CD14-positive monocyte (primary cell): ENCODE measurements at regions not wholly inside any gene's neighbourhood (a gene's known extent, or its start where the extent isn't known, plus 50 kb on each side); places are given as distances from the start of the nearest gene placed in this dataset.

ENCODE experiments used
- DNase-seq, 3 donors: peaks; one replicate each; pipeline ENCODE4 v3.0.0-alpha.2; 2011 to 2022
- H2AFZ ChIP-seq: 2 replicates; pipeline ENCODE4 v1.6.0; 2012; ENCODE audit warnings: mild to moderate bottlenecking, low read depth, low read length, inconsistent platforms; ENCODE audit not compliant: insufficient read depth, poor library complexity, severe bottlenecking
- H3K27ac ChIP-seq, 2 donors: 1 replicate in 1 of 2; 2 replicates in 1 of 2; pipeline ENCODE4 v1.5.1; 2012 to 2013; ENCODE audit warnings: low read length in 2 of 2, control low read depth in 1 of 2, inconsistent platforms in 1 of 2, low read depth in 1 of 2, mild to moderate bottlenecking in 1 of 2
- H3K27me3 ChIP-seq, 2 donors: one replicate each; pipeline versions ENCODE4 v1.6.0 to v1.6.1; 2011 to 2013; ENCODE audit warnings: low read length in 2 of 2; ENCODE audit not compliant: control insufficient read depth in 2 of 2, insufficient read depth in 2 of 2
- H3K36me3 ChIP-seq, 2 donors: replicated peaks in 1 of 2; 1 replicate in 1 of 2; 2 replicates in 1 of 2; pipeline versions ENCODE4 v1.5.1 to v1.6.1; 2012 to 2013; ENCODE audit warnings: low read length in 2 of 2, control low read depth in 1 of 2, inconsistent platforms in 1 of 2, mild to moderate bottlenecking in 1 of 2; ENCODE audit not compliant: insufficient read depth in 2 of 2, control insufficient read depth in 1 of 2
- H3K4me1 ChIP-seq, 2 donors: 1 replicate in 1 of 2; 2 replicates in 1 of 2; pipeline versions ENCODE4 v1.5.1 to v1.6.1; 2012 to 2013; ENCODE audit warnings: low read length in 2 of 2, control low read depth in 1 of 2, inconsistent platforms in 1 of 2, mild to moderate bottlenecking in 1 of 2, moderate library complexity in 1 of 2; ENCODE audit not compliant: insufficient read depth in 2 of 2, control insufficient read depth in 1 of 2
- H3K4me2 ChIP-seq: replicated peaks from 2 replicates; pipeline ENCODE3; 2012; ENCODE audit warnings: low read length, moderate library complexity, mild to moderate bottlenecking; ENCODE audit not compliant: poor library complexity, severe bottlenecking; ENCODE audit errors: extremely low read depth
- H3K4me3 ChIP-seq, 3 experiments: fragments of 200-600 bp in 1 of 3; sonication (generic) in 1 of 3; replicated peaks in 1 of 3; 1 replicate in 2 of 3; 2 replicates in 1 of 3; pipeline ENCODE4 v1.5.1; 2011 to 2013; ENCODE audit warnings: low read length in 3 of 3, mild to moderate bottlenecking in 3 of 3, control low read depth in 2 of 3, low read depth in 2 of 3, inconsistent platforms in 1 of 3, moderate library complexity in 1 of 3
- H3K79me2 ChIP-seq: 2 replicates; pipeline ENCODE4 v1.6.0; 2012; ENCODE audit warnings: mild to moderate bottlenecking, control low read depth, inconsistent platforms, low read length, moderate library complexity; ENCODE audit not compliant: insufficient read depth
- H3K9ac ChIP-seq: 2 replicates; pipeline ENCODE4 v1.6.0; 2017; ENCODE audit warnings: low read length, mild to moderate bottlenecking; ENCODE audit not compliant: insufficient read depth, poor library complexity, severe bottlenecking
- H3K9me3 ChIP-seq, 2 donors: replicated peaks in 1 of 2; 1 replicate in 1 of 2; 2 replicates in 1 of 2; pipeline versions ENCODE4 v1.5.1 to v1.6.1; 2012 to 2013; ENCODE audit warnings: low read length in 2 of 2, control low read depth in 1 of 2; ENCODE audit not compliant: control insufficient read depth in 1 of 2, insufficient read depth in 1 of 2
- H4K20me1 ChIP-seq: 2 replicates; pipeline ENCODE4 v1.6.0; 2012; ENCODE audit warnings: mild to moderate bottlenecking, low read length, control low read depth, moderate library complexity; ENCODE audit not compliant: insufficient read depth
- H3K27ac Mint-ChIP-seq, 7 donors: one replicate each; pipeline ENCODE4 v1.8.0; 2020; ENCODE audit warnings: mild to moderate bottlenecking in 7 of 7, mixed read lengths in 7 of 7, moderate library complexity in 6 of 7, inconsistent platforms in 2 of 7
- H3K27me3 Mint-ChIP-seq, 3 donors: one replicate each; pipeline ENCODE4 v1.8.0; 2021 to 2022; ENCODE audit warnings: low read depth in 3 of 3, mild to moderate bottlenecking in 3 of 3, mixed read lengths in 3 of 3, moderate library complexity in 3 of 3, inconsistent platforms in 1 of 3
- H3K36me3 Mint-ChIP-seq, 2 donors: one replicate each; pipeline ENCODE4 v1.8.0; 2020; ENCODE audit warnings: mixed read lengths in 2 of 2, inconsistent platforms in 1 of 2, mild to moderate bottlenecking in 1 of 2
- H3K4me1 Mint-ChIP-seq: one replicate; pipeline ENCODE4 v1.8.0; 2020; ENCODE audit warnings: mild to moderate bottlenecking, mixed read lengths
- H3K4me3 Mint-ChIP-seq, 2 donors: one replicate each; pipeline ENCODE4 v1.8.0; 2020; ENCODE audit warnings: mild to moderate bottlenecking in 2 of 2, mixed read lengths in 2 of 2, moderate library complexity in 1 of 2
- H3K9me3 Mint-ChIP-seq, 7 donors: one replicate each; pipeline ENCODE4 v1.8.0; 2020 to 2022; ENCODE audit warnings: mixed read lengths in 7 of 7, mild to moderate bottlenecking in 6 of 7, moderate library complexity in 6 of 7, inconsistent platforms in 2 of 7
- CTCF ChIP-seq: fragments of 200-600 bp; IDR thresholded peaks from one replicate; pipeline ENCODE4 v1.8.0; 2022; ENCODE audit warnings: antibody characterized with exemption, mild to moderate bottlenecking
- WGBS: methylation state at CpG from one replicate; pipeline ENCODE4 v1.1.5; 2013; ENCODE audit warnings: missing lambda C conversion rate; ENCODE audit not compliant: insufficient coverage; 5-methylcytosine and 5-hydroxymethylcytosine counted together
- intact Hi-C, 2 donors: fragments of 100-400 bp; cut with micrococcal nuclease; formaldehyde crosslinking; loops; one replicate each; pipeline versions ENCODE4 v1.15.0 to v1.15.1; 2023

GRCh38 chr10:128336401-128336800 lies 210.2 kb upstream of the MKI67 start:
- no peaks in the 10 kb centered on the region for H3K4me1 ChIP-seq
- H3K27ac Mint-ChIP-seq, result no peak overlapping the region
- no peaks in the 10 kb centered on the region for H4K20me1 ChIP-seq
- no peaks in the 10 kb centered on the region for H3K27me3 ChIP-seq
- no peaks in the 10 kb centered on the region for H3K9me3 ChIP-seq
- intact Hi-C loops, result no loop called here
- no peak overlapping the region for H3K27ac ChIP-seq
- no peak overlapping the region for H3K9ac ChIP-seq
- H3K36me3 Mint-ChIP-seq, result no peaks in the 10 kb centered on the region
- peaks cover 0 to 2% (median 1%) of the 10 kb centered on the region in 3 donors for H3K27me3 Mint-ChIP-seq
- TF ChIP-seq CTCF, result no peak
- no peaks in the 10 kb centered on the region for H3K36me3 ChIP-seq
- H3K4me3 Mint-ChIP-seq, result no peak overlapping the region
- no peak for DNase-seq
- WGBS, result 60% methylated on average over 2 of the region's 6 CpGs
- peaks cover 0 to 6% (median 0%) of the 10 kb centered on the region in 7 donors for H3K9me3 Mint-ChIP-seq
- H3K4me2 ChIP-seq, result no peak overlapping the region
- H2AFZ ChIP-seq, result no peak overlapping the region
- no peak overlapping the region for H3K4me3 ChIP-seq
- no peaks in the 10 kb centered on the region for H3K79me2 ChIP-seq
- H3K4me1 Mint-ChIP-seq, result no peaks in the 10 kb centered on the region

GRCh38 chr10:128337860-128338378 lies 211.7 kb upstream of the MKI67 start:
- no peaks in the 10 kb centered on the region for H3K36me3 Mint-ChIP-seq

More at GRCh38 chr10:128337860-128338378, 211.7 kb upstream of the MKI67 start:
- no peak overlapping the region for H3K4me2 ChIP-seq
- Mint-ChIP-seq H3K9me3 (peaks cover 0 to 2% (median 0%) of the 10 kb centered on the region in 7 donors), H3K4me1 (no peaks in the 10 kb centered on the region), H3K27me3 (peaks cover 2 to 4% (median 2%) of the 10 kb centered on the region in 3 donors), H3K4me3 (no peak overlapping the region), H3K27ac (no peak overlapping the region)
- no peaks in the 10 kb centered on the region for H3K4me1 ChIP-seq
- DNase-seq, result no peak
- H3K9ac ChIP-seq, result no peak overlapping the region
- intact Hi-C loops, result no loop called here
- no peaks in the 10 kb centered on the region for H4K20me1 ChIP-seq
- WGBS, result 76% methylated on average over 7 of the region's 7 CpGs
- TF ChIP-seq CTCF, result no peak
- H3K27ac ChIP-seq, result no peak overlapping the region
- H3K4me3 ChIP-seq, result no peak overlapping the region
- no peaks in the 10 kb centered on the region for H3K79me2 ChIP-seq
- no peaks in the 10 kb centered on the region for H3K9me3 ChIP-seq
- H2AFZ ChIP-seq, result no peak overlapping the region
- H3K27me3 ChIP-seq, result no peaks in the 10 kb centered on the region
- no peaks in the 10 kb centered on the region for H3K36me3 ChIP-seq
